Urothelium cell line (cell line): ENCODE measurements at regions not wholly inside any gene's neighbourhood (a gene's known extent, or its start where the extent isn't known, plus 50 kb on each side); places are given as distances from the start of the nearest gene placed in this dataset.

Experiments used
- DNase-seq: peaks from one replicate; pipeline ENCODE4 v3.0.0; 2011; ENCODE audit warnings: low spot score, mixed read lengths
- FAIRE-seq: peaks from 2 replicates; lab custom pipeline; 2011; peaks lifted over from hg19 to GRCh38; lab: Jason Lieb, UNC

GRCh38 chr18:57991552-57991951 lies 52.5 kb upstream of the NEDD4L start:
- FAIRE-seq (no peak), DNase-seq (no peak)

GRCh38 chr18:57989536-57989935 lies 54.5 kb upstream of the NEDD4L start:
- DNase-seq (no peak), FAIRE-seq (no peak)

- DNase-seq (no peak), FAIRE-seq (no peak)
Observed at GRCh38 chr18:57984490-57985115, 59.4 kb upstream of the NEDD4L start.

GRCh38 chr18:57983965-57984364 lies 60.1 kb upstream of the NEDD4L start:
- DNase-seq (no peak), FAIRE-seq (no peak)

- no peak for DNase-seq
Observed at GRCh38 chr18:57983472-57983871, 60.6 kb upstream of the NEDD4L start.

GRCh38 chr18:57982372-57983021 lies 61.5 kb upstream of the NEDD4L start:
- no peak for DNase-seq
- no peak for FAIRE-seq

More at GRCh38 chr18:57983472-57983871, 60.6 kb upstream of the NEDD4L start:
- no peak for FAIRE-seq

- DNase-seq: no peak
- FAIRE-seq: no peak
Observed at GRCh38 chr18:57981308-57982028, 62.6 kb upstream of the NEDD4L start.

GRCh38 chr18:57980573-57981307 lies 63.3 kb upstream of the NEDD4L start:
- no peak for FAIRE-seq

GRCh38 chr18:57976230-57976773 lies 67.7 kb upstream of the NEDD4L start:
- DNase-seq: no peak
- FAIRE-seq: no peak

More at GRCh38 chr18:57980573-57981307, 63.3 kb upstream of the NEDD4L start:
- DNase-seq: no peak

- DNase-seq (no peak), FAIRE-seq (no peak)
Observed at GRCh38 chr18:57975805-57976204, 68.2 kb upstream of the NEDD4L start.

GRCh38 chr18:57974585-57975265 lies 69.3 kb upstream of the NEDD4L start:
- FAIRE-seq (no peak), DNase-seq (no peak)

- DNase-seq (no peak), FAIRE-seq (no peak)
Observed at GRCh38 chr18:57973889-57974288, 70.1 kb upstream of the NEDD4L start.

GRCh38 chr18:57970356-57971095 lies 73.5 kb upstream of the NEDD4L start:
- FAIRE-seq: no peak

GRCh38 chr18:57969824-57970223 lies 74.2 kb upstream of the NEDD4L start:
- DNase-seq: no peak
- FAIRE-seq: no peak

More at GRCh38 chr18:57970356-57971095, 73.5 kb upstream of the NEDD4L start:
- peak; percentile 16 for DNase-seq

- FAIRE-seq: no peak
- DNase-seq: no peak
Observed at GRCh38 chr18:57965246-57965645, 78.8 kb upstream of the NEDD4L start.

- no peak for FAIRE-seq
- no peak for DNase-seq
Observed at GRCh38 chr18:57961876-57962505, 82.0 kb upstream of the NEDD4L start.

GRCh38 chr18:57961411-57961810 lies 82.6 kb upstream of the NEDD4L start:
- DNase-seq (no peak), FAIRE-seq (no peak)

- DNase-seq: peak; percentile 47
- FAIRE-seq: no peak
Observed at GRCh38 chr18:57959278-57959677, 84.7 kb upstream of the NEDD4L start.

- FAIRE-seq (no peak), DNase-seq (no peak)
Observed at GRCh38 chr18:57957210-57957609, 86.8 kb upstream of the NEDD4L start.
